NT2/D1 (cell line): ENCODE measurements at regions not wholly inside any gene's neighbourhood (a gene's known extent, or its start where the extent isn't known, plus 50 kb on each side); places are given as distances from the start of the nearest gene placed in this dataset.

Source experiments
- DNase-seq: peaks from one replicate; pipeline ENCODE4 v3.0.0-alpha.2; 2011; ENCODE audit warnings: low read depth, low spot score
- H3K27me3 ChIP-seq: 2 replicates; pipeline ENCODE4 v1.6.0; 2011; ENCODE audit warnings: mild to moderate bottlenecking; ENCODE audit not compliant: insufficient read length, insufficient read depth
- H3K36me3 ChIP-seq: 2 replicates; pipeline ENCODE4 v1.6.1; 2011; ENCODE audit warnings: mild to moderate bottlenecking, low read length, mixed read lengths; ENCODE audit not compliant: insufficient read depth, insufficient read length
- H3K4me1 ChIP-seq: 2 replicates; pipeline ENCODE4 v1.5.1; 2011; ENCODE audit not compliant: insufficient read depth, insufficient read length
- H3K4me3 ChIP-seq: 2 replicates; pipeline ENCODE4 v1.5.1; 2011; ENCODE audit warnings: low read depth; ENCODE audit not compliant: insufficient read length
- H3K9ac ChIP-seq: 2 replicates; pipeline ENCODE4 v1.6.0; 2011; ENCODE audit warnings: low read depth; ENCODE audit not compliant: insufficient read length
- H3K9me3 ChIP-seq: 2 replicates; pipeline ENCODE4 v1.5.1; 2011; ENCODE audit warnings: mild to moderate bottlenecking, low read length; ENCODE audit not compliant: insufficient read depth
- SUZ12 ChIP-seq: IDR thresholded peaks from 2 replicates; pipeline ENCODE4 v1.6.1; 2011; ENCODE audit not compliant: insufficient read length, insufficient read depth; ENCODE audit errors: extremely low read depth
- YY1 ChIP-seq: IDR thresholded peaks from 2 replicates; pipeline ENCODE4 v1.6.1; 2011; ENCODE audit not compliant: insufficient read length, insufficient read depth
- ZNF274 ChIP-seq: IDR thresholded peaks from 2 replicates; pipeline ENCODE4 v1.6.1; 2011; ENCODE audit warnings: mild to moderate bottlenecking, low read depth, low read length

DNA sequence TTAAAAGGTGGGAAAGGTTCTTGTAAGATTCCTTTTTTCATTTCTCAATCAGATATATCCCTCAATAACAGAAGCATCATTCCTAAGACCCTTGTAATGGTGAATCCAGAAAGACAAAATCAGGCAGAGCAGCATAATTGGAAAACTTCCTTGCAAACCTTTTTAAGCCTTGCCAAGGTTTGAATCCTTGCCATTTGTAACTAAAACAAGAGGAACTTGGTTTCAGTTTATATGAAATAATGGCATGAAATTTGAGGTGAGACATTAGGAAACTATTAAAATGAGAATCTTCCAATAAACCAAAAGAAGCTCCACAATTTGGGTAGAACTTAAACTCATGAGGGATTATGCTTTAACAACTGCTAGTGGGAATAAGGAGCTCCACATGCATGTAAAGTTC is 384.7 kb upstream of the SMC2 start:
- no peaks in the 10 kb centered on the region for H3K4me1 ChIP-seq
- TF ChIP-seq YY1 (no peak), SUZ12 (no peak), ZNF274 (no peak)
- no peak overlapping the region for H3K9ac ChIP-seq
- H3K27me3 ChIP-seq = no peaks in the 10 kb centered on the region
- no peaks in the 10 kb centered on the region for H3K36me3 ChIP-seq
- DNase-seq = no peak
- H3K9me3 ChIP-seq = no peaks in the 10 kb centered on the region
- H3K4me3 ChIP-seq = no peak overlapping the region

DNA sequence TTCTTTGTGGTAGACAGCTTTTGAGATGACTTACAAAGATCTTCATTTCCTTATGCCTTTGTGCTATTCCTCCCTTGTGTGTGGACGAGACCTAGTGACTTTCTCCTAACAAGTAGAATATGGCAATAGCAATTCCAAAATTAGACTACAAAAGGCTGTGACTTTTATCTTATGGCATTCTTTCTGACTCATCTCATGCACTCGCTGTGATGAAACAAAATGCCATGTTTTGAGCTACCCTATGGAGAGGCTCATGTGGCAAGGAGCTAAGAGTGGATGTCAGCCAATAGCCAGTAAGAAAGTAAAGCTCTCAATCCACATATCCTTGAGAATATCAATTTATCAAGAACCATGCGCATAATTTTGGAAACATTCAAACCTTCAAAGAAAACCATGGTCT is 380.5 kb upstream of the SMC2 start:
- Histone ChIP-seq H3K4me3 (no peak overlapping the region), H3K9me3 (no peaks in the 10 kb centered on the region), H3K36me3 (no peaks in the 10 kb centered on the region), H3K9ac (no peak overlapping the region), H3K4me1 (no peaks in the 10 kb centered on the region), H3K27me3 (no peaks in the 10 kb centered on the region)
- TF ChIP-seq ZNF274 (no peak), YY1 (no peak), SUZ12 (no peak)
- DNase-seq = no peak

DNA sequence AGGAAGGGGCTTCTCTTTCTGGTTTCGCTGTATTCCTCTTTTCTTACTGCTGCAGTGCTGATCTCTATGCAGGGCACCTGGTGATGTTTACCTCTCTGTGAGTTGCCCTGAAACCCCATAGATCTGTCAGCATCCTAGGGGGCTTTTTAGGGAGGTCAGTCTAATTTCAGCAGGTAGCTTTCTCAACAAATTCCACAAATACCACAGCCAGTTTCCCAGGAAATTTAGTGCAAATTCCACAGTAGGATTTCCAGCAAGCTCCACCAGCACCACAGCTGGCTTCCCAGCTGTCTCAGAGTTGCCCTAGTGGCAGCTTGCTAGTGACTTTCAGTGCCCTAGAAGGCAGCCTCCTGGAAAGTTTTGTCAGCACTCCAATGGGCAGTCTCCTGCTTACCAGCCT is 379.1 kb upstream of the SMC2 start:
- DNase-seq = peak; percentile 40
- no peak for TF ChIP-seq ZNF274
- no peak for TF ChIP-seq SUZ12
- Histone ChIP-seq H3K9me3 (no peaks in the 10 kb centered on the region), H3K9ac (no peak overlapping the region), H3K36me3 (no peaks in the 10 kb centered on the region), H3K4me3 (no peak overlapping the region), H3K27me3 (no peaks in the 10 kb centered on the region), H3K4me1 (no peaks in the 10 kb centered on the region)

DNA sequence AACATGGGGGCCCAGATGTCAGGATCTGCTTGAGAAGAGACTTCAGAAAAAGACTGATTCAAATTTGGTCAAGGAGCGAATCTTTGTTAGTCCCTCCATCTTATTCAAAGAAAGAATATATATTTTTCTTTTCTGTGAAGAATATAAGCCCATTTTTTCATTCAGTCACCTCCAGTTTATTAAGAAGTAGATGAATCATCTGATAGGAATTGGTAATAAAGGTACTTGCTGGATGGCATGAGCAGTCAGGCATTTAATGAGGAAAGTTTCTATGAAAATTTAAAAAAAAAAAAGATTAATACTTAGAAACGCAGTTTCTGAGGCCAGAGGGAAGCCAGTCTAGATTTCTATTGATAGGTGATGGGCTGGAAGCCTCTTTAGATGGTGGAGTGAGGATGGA is 373.1 kb upstream of the SMC2 start:
- H3K36me3 ChIP-seq = no peaks in the 10 kb centered on the region
- no peak for DNase-seq
- H3K9me3 ChIP-seq = no peaks in the 10 kb centered on the region
- no peaks in the 10 kb centered on the region for H3K4me1 ChIP-seq
- H3K27me3 ChIP-seq = no peaks in the 10 kb centered on the region
- H3K9ac ChIP-seq = no peak overlapping the region
- H3K4me3 ChIP-seq = no peak overlapping the region
- TF ChIP-seq SUZ12 = no peak
- no peak for TF ChIP-seq YY1
- TF ChIP-seq ZNF274 = no peak

DNA sequence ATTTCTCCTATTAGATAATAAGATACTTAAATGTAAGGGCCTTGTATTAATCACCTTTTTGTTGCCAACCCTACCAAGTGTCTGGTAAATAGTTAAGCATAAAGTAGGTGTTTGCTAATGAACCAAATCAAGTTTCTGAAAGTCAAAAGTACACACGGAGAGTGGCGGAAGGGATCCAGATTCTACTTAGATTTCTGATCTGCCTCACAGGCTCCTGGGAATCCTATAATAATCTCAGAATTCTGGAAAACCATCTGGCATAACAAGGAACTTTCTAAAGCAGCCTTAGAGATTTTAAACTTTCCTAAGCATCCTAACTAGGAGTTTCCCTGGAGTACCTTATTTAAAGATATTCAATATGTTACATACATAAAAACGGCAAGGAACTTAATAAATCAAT is 363.2 kb upstream of the SMC2 start:
- no peak for DNase-seq
- Histone ChIP-seq H3K36me3 (no peaks in the 10 kb centered on the region), H3K9me3 (no peaks in the 10 kb centered on the region), H3K27me3 (no peaks in the 10 kb centered on the region), H3K4me3 (no peak overlapping the region), H3K9ac (no peak overlapping the region), H3K4me1 (no peaks in the 10 kb centered on the region)
- TF ChIP-seq SUZ12 (no peak), YY1 (no peak), ZNF274 (no peak)

DNA sequence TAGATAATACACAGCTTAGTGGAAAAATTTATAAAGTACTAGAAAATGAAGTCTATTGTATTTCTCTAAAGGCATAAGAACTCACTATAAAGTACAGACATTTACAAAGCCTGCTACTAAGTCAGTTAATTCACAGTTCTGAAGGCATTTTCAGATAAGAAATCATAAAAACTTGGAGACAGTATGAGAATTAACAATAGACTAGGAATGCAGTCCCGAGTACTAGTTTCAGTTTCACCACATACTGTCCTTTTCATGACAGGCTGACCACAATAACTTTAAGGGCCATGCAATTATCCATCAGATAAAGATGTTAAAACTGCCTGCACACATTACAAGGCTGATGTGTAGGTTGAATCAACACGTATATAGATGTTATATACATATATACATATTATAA is 362.6 kb upstream of the SMC2 start:
- Histone ChIP-seq H3K36me3 (no peaks in the 10 kb centered on the region), H3K4me3 (no peak overlapping the region), H3K9me3 (no peaks in the 10 kb centered on the region), H3K9ac (no peak overlapping the region), H3K4me1 (no peaks in the 10 kb centered on the region), H3K27me3 (no peaks in the 10 kb centered on the region)
- TF ChIP-seq YY1 = no peak
- no peak for TF ChIP-seq SUZ12
- no peak for TF ChIP-seq ZNF274
- DNase-seq = no peak

DNA sequence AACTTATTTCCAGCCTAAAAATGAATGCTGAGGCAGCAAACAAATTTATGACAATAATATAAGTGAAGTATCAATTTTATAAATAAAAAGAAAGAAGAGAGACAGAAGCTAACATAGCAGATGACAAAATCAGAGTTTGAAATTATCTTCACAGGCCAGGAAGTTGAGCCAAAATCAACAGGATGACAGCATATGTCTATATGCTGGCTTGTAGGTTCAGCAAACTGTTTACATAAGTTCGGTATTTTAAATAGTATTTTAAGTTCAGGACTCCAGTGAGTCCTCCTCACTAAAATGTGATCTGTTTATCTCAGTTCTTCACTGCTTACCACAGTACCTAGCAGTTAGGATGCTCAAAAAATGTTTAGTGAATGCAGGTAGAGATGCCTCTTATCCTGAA is 359.6 kb upstream of the SMC2 start:
- TF ChIP-seq ZNF274 = no peak
- TF ChIP-seq YY1 = no peak
- TF ChIP-seq SUZ12 = no peak
- Histone ChIP-seq H3K9ac (no peak overlapping the region), H3K4me3 (no peak overlapping the region), H3K36me3 (no peaks in the 10 kb centered on the region), H3K9me3 (no peaks in the 10 kb centered on the region), H3K4me1 (no peaks in the 10 kb centered on the region), H3K27me3 (no peaks in the 10 kb centered on the region)
- no peak for DNase-seq

DNA sequence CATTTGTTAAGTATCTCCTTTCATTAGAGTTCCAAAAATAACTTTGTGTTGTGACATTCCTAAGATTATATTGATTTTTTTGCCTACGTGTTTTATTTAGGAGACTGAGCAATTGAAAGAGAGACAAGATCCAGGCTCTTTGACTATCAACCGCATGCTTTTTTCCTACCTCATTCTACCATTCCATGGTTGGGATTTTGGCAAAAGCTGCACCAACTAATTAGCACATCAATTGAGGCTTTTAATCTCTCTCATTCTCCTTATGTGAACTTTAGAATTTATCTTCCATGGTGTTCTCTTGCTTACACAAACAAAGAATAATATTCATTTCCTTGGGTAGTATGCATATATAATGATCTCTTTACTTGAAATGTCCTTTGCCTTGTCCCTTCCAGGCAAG is 338.7 kb upstream of the SMC2 start:
- H3K9ac ChIP-seq = no peak overlapping the region
- no peak for TF ChIP-seq YY1
- TF ChIP-seq ZNF274 = no peak
- TF ChIP-seq SUZ12 = no peak
- no peaks in the 10 kb centered on the region for H3K36me3 ChIP-seq
- no peaks in the 10 kb centered on the region; the same call in 1 of the 2 replicates for H3K9me3 ChIP-seq
- peaks cover 5% of the 10 kb centered on the region for H3K4me1 ChIP-seq
- H3K4me3 ChIP-seq = no peak overlapping the region
- no peak for DNase-seq
- no peaks in the 10 kb centered on the region for H3K27me3 ChIP-seq
